ENCODE measurements at regions not wholly inside any gene's neighbourhood (a gene's known extent, or its start where the extent isn't known, plus 50 kb on each side); places are given as distances from the start of the nearest gene placed in this dataset.

DNA sequence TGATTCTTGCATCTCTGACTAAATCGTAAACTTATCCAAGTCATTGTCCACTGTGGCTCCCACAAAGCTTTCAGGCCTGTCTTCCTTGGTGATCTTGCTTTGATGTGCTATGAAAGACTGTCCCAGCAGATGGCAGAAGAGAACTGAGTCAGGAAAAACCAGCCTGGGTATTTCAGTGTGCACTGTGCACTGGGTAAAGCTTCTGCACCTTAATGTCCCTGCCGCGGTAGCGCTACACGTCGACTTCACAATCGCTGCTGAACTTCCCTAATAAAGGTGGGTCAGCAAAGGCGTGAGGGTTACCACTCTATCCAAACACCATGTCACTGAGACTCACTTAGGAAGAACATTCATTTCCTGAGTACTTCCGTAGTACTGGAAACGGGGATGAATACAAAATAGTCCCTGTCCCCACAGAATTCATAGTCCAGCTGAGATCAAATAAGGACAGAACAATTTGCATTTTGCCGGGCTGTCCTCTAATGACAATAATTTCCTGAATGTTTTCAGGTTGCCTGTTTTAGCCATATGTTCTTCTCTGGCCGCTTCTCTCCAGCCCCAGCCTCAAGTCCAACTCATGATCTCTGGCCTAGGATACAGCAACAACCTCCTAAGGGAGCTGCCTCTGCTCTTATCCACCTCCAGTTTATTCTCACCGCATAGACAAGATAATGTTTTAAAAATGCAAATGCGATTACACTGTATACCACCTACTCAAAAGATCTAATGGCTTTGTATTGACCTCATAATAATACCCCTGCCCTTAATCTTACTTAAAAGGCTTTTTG lies 83.6 kb upstream of the AKAP13 start:
- Histone ChIP-seq H3K27me3 (ENCODE audit: control insufficient read depth, insufficient read depth, low read length) (no peaks in the 10 kb centered on the region), H3K4me3 (ENCODE audit: low read depth, low read length) (peak overlapping the region; percentile 45; the same call in 1 of the 2 replicates), H3K27ac (ENCODE audit: low read depth, low read length) (no peak overlapping the region), H3K9me3 (ENCODE audit: control insufficient read depth, insufficient read depth, low read length) (no peaks in the 10 kb centered on the region)
- POLR2A ChIA-PET, result interaction anchor here (1.1 kb wide), 1 partner anchor 34 kb away, joined by 3 read pairs; no protein-coding TSS in a partner anchor
- DNase-seq (ENCODE audit: low read depth, low spot score), result peak; percentile 45
- TF ChIP-seq, protein P1, sequence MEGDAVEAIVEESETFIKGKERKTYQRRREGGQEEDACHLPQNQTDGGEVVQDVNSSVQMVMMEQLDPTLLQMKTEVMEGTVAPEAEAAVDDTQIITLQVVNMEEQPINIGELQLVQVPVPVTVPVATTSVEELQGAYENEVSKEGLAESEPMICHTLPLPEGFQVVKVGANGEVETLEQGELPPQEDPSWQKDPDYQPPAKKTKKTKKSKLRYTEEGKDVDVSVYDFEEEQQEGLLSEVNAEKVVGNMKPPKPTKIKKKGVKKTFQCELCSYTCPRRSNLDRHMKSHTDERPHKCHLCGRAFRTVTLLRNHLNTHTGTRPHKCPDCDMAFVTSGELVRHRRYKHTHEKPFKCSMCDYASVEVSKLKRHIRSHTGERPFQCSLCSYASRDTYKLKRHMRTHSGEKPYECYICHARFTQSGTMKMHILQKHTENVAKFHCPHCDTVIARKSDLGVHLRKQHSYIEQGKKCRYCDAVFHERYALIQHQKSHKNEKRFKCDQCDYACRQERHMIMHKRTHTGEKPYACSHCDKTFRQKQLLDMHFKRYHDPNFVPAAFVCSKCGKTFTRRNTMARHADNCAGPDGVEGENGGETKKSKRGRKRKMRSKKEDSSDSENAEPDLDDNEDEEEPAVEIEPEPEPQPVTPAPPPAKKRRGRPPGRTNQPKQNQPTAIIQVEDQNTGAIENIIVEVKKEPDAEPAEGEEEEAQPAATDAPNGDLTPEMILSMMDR (IDR thresholded peaks at IDR 0.05; ENCODE audit: low read depth, low read length), result peak; percentile 80
- CTCF ChIA-PET, result interaction anchor here (0.6 to 2.9 kb wide), 44 partner anchors 10 to 555 kb away, joined by 3 to 48 read pairs (median 4); no protein-coding TSS in a partner anchor

DNA sequence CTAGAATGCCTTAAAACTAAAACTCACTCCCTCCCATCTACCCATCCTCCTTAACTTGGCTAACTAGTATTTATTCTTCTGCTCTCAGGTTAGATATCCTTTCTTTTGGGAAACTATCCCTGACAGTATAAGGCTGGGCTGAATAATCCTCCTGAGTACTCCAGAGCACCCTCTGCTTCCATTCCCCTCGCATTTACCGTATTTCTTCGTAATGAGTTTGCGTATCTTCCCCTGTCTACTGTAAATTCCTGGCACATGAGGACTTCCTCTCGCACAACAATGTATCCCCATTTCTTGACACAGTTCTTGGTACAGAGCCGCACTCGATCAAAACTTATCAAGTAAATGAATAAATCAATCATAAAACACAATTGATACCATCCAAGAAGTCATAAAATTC lies 82.9 kb upstream of the AKAP13 start:
- POLR2A ChIA-PET, result no interaction called here

DNA sequence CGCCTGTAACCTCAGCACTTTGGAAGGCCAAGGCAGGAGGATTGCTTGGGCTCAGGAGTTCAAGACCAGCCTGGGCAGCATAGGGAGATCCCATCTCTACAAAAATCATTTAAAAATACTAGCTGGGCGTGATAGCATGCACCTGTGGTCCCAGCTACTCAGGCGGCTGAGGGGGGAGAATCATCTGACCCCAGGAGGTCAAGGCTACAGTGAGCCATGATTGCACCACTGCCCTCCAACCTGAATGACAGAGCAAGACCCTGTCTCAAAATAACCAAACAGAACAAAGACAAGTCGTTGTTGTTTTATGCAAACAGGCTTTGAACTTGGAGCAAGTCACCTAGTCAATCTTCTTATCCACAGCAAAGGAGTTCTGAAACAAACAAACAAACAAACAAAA lies 82.0 kb upstream of the AKAP13 start:
- Histone ChIP-seq H3K27ac (ENCODE audit: low read depth, low read length) (no peak overlapping the region), H3K9me3 (ENCODE audit: control insufficient read depth, insufficient read depth, low read length) (no peaks in the 10 kb centered on the region), H3K27me3 (ENCODE audit: control insufficient read depth, insufficient read depth, low read length) (no peaks in the 10 kb centered on the region), H3K4me3 (ENCODE audit: low read depth, low read length) (no peak overlapping the region)
- POLR2A ChIA-PET, result no interaction called here
- no peak for DNase-seq (ENCODE audit: low read depth, low spot score)
- TF ChIP-seq, protein P1 (IDR thresholded peaks at IDR 0.05; ENCODE audit: low read depth, low read length), result no peak
- CTCF ChIA-PET, result interaction anchor here (1.4 kb wide), 1 partner anchor 208 kb away, joined by 9 read pairs; no protein-coding TSS in a partner anchor

More for the DNA sequence above, 82.9 kb upstream of the AKAP13 start:
- TF ChIP-seq, protein P1 (IDR thresholded peaks at IDR 0.05; ENCODE audit: low read depth, low read length), result no peak
- H3K4me3 ChIP-seq (ENCODE audit: low read depth, low read length), result no peak overlapping the region
- no peaks in the 10 kb centered on the region for H3K9me3 ChIP-seq (ENCODE audit: control insufficient read depth, insufficient read depth, low read length)
- H3K27me3 ChIP-seq (ENCODE audit: control insufficient read depth, insufficient read depth, low read length), result no peaks in the 10 kb centered on the region
- DNase-seq (ENCODE audit: low read depth, low spot score), result no peak
- H3K27ac ChIP-seq (ENCODE audit: low read depth, low read length), result no peak overlapping the region
- CTCF ChIA-PET, result interaction anchor here (0.7 to 2.9 kb wide), 20 partner anchors 15 to 543 kb away, joined by 3 to 48 read pairs (median 6); no protein-coding TSS in a partner anchor

DNA sequence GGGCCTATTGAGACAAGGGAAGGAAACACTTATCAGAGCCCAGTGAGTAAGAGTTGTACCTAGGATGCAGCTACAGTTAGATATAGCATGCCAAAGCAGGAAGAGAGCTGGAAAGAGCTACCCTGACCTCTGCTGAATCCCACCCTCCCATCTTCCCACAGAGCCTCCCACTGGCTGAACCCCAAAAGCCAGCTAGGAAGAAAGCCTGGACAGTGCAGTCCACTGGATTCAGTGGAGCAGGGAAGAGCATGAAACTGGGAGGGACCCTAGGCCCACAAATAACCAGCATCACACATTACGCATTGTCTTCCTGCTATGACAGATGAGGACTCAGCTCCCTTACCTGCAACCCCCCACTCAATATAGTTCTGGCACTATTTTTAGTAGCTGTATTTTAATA lies 81.5 kb upstream of the AKAP13 start:
- TF ChIP-seq, protein P1 (IDR thresholded peaks at IDR 0.05; ENCODE audit: low read depth, low read length), result no peak
- H3K27me3 ChIP-seq (ENCODE audit: control insufficient read depth, insufficient read depth, low read length), result no peaks in the 10 kb centered on the region
- no peaks in the 10 kb centered on the region for H3K9me3 ChIP-seq (ENCODE audit: control insufficient read depth, insufficient read depth, low read length)
- DNase-seq (ENCODE audit: low read depth, low spot score), result no peak
- CTCF ChIA-PET, result interaction anchor here (1.2 to 1.4 kb wide), 2 partner anchors 9 to 207 kb away, joined by 3 to 9 read pairs; no protein-coding TSS in a partner anchor
- no peak overlapping the region for H3K27ac ChIP-seq (ENCODE audit: low read depth, low read length)
- H3K4me3 ChIP-seq (ENCODE audit: low read depth, low read length), result no peak overlapping the region
- POLR2A ChIA-PET, result no interaction called here

DNA sequence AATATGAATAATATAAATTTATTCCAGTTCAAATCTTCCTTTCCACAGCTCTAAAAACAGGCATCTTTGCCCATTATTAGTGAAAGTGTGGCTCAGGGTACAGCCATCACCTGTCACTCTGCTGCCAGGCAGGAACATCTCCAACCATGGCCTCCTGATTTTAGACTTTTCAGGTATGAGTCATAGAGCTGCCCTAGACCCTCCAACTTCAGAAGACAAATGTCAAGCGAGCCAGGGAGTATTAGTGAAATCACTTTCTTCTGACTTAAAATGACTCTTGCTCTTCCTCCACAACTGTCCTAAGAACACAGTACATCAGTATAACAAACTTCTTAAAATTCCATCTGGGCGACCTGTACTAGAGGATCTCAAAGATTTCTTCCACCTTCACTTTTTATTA lies 78.1 kb upstream of the AKAP13 start:
- ChIA-PET CTCF (interaction anchor here (0.8 to 2.3 kb wide), 2 partner anchors 12 to 183 kb away, joined by 3 to 7 read pairs; no protein-coding TSS in a partner anchor), POLR2A (no interaction called here)
- no peak for DNase-seq (ENCODE audit: low read depth, low spot score)
- Histone ChIP-seq H3K9me3 (ENCODE audit: control insufficient read depth, insufficient read depth, low read length) (peaks cover 9% of the 10 kb centered on the region), H3K27ac (ENCODE audit: low read depth, low read length) (no peak overlapping the region), H3K27me3 (ENCODE audit: control insufficient read depth, insufficient read depth, low read length) (no peaks in the 10 kb centered on the region), H3K4me3 (ENCODE audit: low read depth, low read length) (no peak overlapping the region)
- TF ChIP-seq, protein P1 (IDR thresholded peaks at IDR 0.05; ENCODE audit: low read depth, low read length), result no peak

Measured in AG04450 (cell line).